ENCODE measurements at regions not wholly inside any gene's neighbourhood (a gene's known extent, or its start where the extent isn't known, plus 50 kb on each side); places are given as distances from the start of the nearest gene placed in this dataset.

DNA sequence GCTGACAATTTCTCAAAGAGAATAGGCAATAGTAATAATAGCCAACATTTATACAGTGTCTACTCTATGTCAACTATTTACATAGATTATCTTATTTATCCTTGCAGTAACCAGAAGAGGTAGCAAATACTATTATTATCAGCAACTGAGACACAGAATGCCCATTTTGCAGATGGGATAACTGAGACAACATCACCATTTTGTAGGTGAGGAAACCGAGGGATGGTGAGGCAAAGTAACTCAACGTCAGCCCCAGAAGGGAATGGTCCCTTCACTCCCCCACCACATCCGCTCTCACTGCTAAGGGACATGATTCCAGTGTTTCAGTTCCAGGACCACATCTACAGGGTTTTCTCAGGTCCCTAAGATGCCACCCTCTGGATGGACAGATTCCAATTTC is 261.2 kb upstream of the NEBL start:
- RAD21 ChIA-PET (ENCODE audit: unreplicated experiment), result no interaction called here
- Histone ChIP-seq H3K4me2 (ENCODE audit: control insufficient read depth, insufficient read depth) (no peak overlapping the region), H3K36me3 (ENCODE audit: control insufficient read depth in 2 of 2, insufficient read depth in 2 of 2, low read length in 1 of 2) (no peaks in the 10 kb centered on the region), H3K27ac (ENCODE audit: control insufficient read depth, insufficient read depth) (no peak overlapping the region), H3K4me3 (no peak overlapping the region), H3K9ac (ENCODE audit: control insufficient read depth, insufficient read depth, low read length) (no peak overlapping the region), H3K27me3 (replicated peaks in 1 of 2; ENCODE audit: control insufficient read depth in 2 of 2, insufficient read depth in 2 of 2, low read length in 1 of 2) (no peaks in the 10 kb centered on the region; a peak in 1 of 4 replicates), H4K20me1 (ENCODE audit: control insufficient read depth, insufficient read depth) (no peaks in the 10 kb centered on the region), H2AFZ (ENCODE audit: control insufficient read depth, low read depth, low read length) (no peak overlapping the region), H3K9me3 (replicated peaks; ENCODE audit: control insufficient read depth, insufficient read depth, low read length) (no peaks in the 10 kb centered on the region), H3K79me2 (ENCODE audit: control insufficient read depth, insufficient read depth, low read length) (no peaks in the 10 kb centered on the region), H3K4me1 (ENCODE audit: control insufficient read depth, insufficient read depth, low read length) (no peaks in the 10 kb centered on the region)
- BruUV-seq (replicated peaks), result no TSS peak
- ATAC-seq, result no peak
- in situ Hi-C loops (cut with MboI) (no loop called here), intact Hi-C loops (cut with micrococcal nuclease; ENCODE audit: unreplicated experiment) (no loop called here)
- SMC1A ChIA-PET (ENCODE audit: uncharacterized antibody, unreplicated experiment), result no interaction called here
- no peak for DNase-seq (ENCODE audit: low read depth, low spot score)
- TF ChIP-seq SMC3 (IDR thresholded peaks at IDR 0.05; ENCODE audit: borderline replicate concordance, low read length) (no peak), NR2F1 (conservative IDR thresholded peaks at IDR 0.05) (no peak), RUNX3 (IDR thresholded peaks at IDR 0.05; ENCODE audit: low read length) (no peak), BMI1 (IDR thresholded peaks at IDR 0.05; ENCODE audit: borderline replicate concordance) (no peak)
- TF ChIP-seq, protein P1, sequence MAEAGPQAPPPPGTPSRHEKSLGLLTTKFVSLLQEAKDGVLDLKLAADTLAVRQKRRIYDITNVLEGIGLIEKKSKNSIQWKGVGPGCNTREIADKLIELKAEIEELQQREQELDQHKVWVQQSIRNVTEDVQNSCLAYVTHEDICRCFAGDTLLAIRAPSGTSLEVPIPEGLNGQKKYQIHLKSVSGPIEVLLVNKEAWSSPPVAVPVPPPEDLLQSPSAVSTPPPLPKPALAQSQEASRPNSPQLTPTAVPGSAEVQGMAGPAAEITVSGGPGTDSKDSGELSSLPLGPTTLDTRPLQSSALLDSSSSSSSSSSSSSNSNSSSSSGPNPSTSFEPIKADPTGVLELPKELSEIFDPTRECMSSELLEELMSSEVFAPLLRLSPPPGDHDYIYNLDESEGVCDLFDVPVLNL (IDR thresholded peaks at IDR 0.05; ENCODE audit: low read depth, low read length), result no peak
- TF ChIP-seq, protein P2, sequence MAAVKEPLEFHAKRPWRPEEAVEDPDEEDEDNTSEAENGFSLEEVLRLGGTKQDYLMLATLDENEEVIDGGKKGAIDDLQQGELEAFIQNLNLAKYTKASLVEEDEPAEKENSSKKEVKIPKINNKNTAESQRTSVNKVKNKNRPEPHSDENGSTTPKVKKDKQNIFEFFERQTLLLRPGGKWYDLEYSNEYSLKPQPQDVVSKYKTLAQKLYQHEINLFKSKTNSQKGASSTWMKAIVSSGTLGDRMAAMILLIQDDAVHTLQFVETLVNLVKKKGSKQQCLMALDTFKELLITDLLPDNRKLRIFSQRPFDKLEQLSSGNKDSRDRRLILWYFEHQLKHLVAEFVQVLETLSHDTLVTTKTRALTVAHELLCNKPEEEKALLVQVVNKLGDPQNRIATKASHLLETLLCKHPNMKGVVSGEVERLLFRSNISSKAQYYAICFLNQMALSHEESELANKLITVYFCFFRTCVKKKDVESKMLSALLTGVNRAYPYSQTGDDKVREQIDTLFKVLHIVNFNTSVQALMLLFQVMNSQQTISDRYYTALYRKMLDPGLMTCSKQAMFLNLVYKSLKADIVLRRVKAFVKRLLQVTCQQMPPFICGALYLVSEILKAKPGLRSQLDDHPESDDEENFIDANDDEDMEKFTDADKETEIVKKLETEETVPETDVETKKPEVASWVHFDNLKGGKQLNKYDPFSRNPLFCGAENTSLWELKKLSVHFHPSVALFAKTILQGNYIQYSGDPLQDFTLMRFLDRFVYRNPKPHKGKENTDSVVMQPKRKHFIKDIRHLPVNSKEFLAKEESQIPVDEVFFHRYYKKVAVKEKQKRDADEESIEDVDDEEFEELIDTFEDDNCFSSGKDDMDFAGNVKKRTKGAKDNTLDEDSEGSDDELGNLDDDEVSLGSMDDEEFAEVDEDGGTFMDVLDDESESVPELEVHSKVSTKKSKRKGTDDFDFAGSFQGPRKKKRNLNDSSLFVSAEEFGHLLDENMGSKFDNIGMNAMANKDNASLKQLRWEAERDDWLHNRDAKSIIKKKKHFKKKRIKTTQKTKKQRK (IDR thresholded peaks at IDR 0.05; ENCODE audit: low read depth, low read length), result no peak
- 19% methylated on average over 3 of the region's 3 CpGs for WGBS (ENCODE audit: insufficient coverage, insufficient replicate concordance, low lambda C conversion rate, missing lambda C conversion rate)
- POLR2A ChIA-PET, result no interaction called here
- FAIRE-seq, result no peak
- CTCF ChIA-PET, result no interaction called here
